ENCODE measurements at regions not wholly inside any gene's neighbourhood (a gene's known extent, or its start where the extent isn't known, plus 50 kb on each side); places are given as distances from the start of the nearest gene placed in this dataset.
"Not testable (repeated sequence)": the region's sequence is repeated elsewhere in the genome, so short reads cannot be mapped to it uniquely, and the experiment has no call there.

- no peaks in the 10 kb centered on the region for H3K27me3 ChIP-seq
- no peak for TF ChIP-seq CTCF (IDR thresholded peaks at IDR 0.05)
- H3K4me1 ChIP-seq: no peaks in the 10 kb centered on the region
- no peaks in the 10 kb centered on the region for H3K9me3 ChIP-seq
- H3K27ac ChIP-seq: no peak overlapping the region
- H3K4me3 ChIP-seq: no peak overlapping the region
- H3K36me3 ChIP-seq: no peaks in the 10 kb centered on the region
- intact Hi-C loops (cut with DNase I; ENCODE audit: low total_unique reads): no loop called here
- no peak for DNase-seq
These were observed 256.0 kb downstream of the KTN1 start for GRCh38 chr14:55835985-55836384.

- no peak overlapping the region for H3K27ac ChIP-seq
- TF ChIP-seq CTCF (IDR thresholded peaks at IDR 0.05): no peak
- H3K9me3 ChIP-seq: no peaks in the 10 kb centered on the region
- H3K27me3 ChIP-seq: no peaks in the 10 kb centered on the region
- H3K4me1 ChIP-seq: no peaks in the 10 kb centered on the region
- no peaks in the 10 kb centered on the region for H3K36me3 ChIP-seq
- intact Hi-C loops (cut with DNase I; ENCODE audit: low total_unique reads): no loop called here
- H3K4me3 ChIP-seq: no peak overlapping the region
- DNase-seq: no peak
These were observed 257.5 kb downstream of the KTN1 start for GRCh38 chr14:55837467-55837866.

- no peak for DNase-seq
- no peak overlapping the region for H3K4me3 ChIP-seq
These were observed 258.6 kb downstream of the KTN1 start for GRCh38 chr14:55838529-55839052.

GRCh38 chr14:55839301-55839947, 259.4 kb downstream of the KTN1 start:
- H3K9me3 ChIP-seq; H3K27me3 ChIP-seq; DNase-seq; H3K4me3 ChIP-seq; H3K36me3 ChIP-seq; intact Hi-C loops (cut with DNase I; ENCODE audit: low total_unique reads); H3K27ac ChIP-seq; H3K4me1 ChIP-seq: not testable (repeated sequence)

More at GRCh38 chr14:55838529-55839052, 258.6 kb downstream of the KTN1 start:
- Histone ChIP-seq H3K27ac (no peak overlapping the region), H3K4me1 (no peaks in the 10 kb centered on the region), H3K9me3 (no peaks in the 10 kb centered on the region), H3K36me3 (no peaks in the 10 kb centered on the region), H3K27me3 (no peaks in the 10 kb centered on the region)
- TF ChIP-seq CTCF (IDR thresholded peaks at IDR 0.05): no peak
- intact Hi-C loops (cut with DNase I; ENCODE audit: low total_unique reads): no loop called here

- H3K9me3 ChIP-seq: no peaks in the 10 kb centered on the region
- TF ChIP-seq CTCF (IDR thresholded peaks at IDR 0.05): no peak
- intact Hi-C loops (cut with DNase I; ENCODE audit: low total_unique reads): no loop called here
- no peaks in the 10 kb centered on the region for H3K27me3 ChIP-seq
- no peaks in the 10 kb centered on the region for H3K36me3 ChIP-seq
- no peaks in the 10 kb centered on the region for H3K4me1 ChIP-seq
- DNase-seq: no peak
- no peak overlapping the region for H3K4me3 ChIP-seq
- no peak overlapping the region for H3K27ac ChIP-seq
These were observed 260.8 kb downstream of the KTN1 start for GRCh38 chr14:55840821-55841220.

GRCh38 chr14:55841625-55842024, 261.6 kb downstream of the KTN1 start:
- no peaks in the 10 kb centered on the region for H3K27me3 ChIP-seq
- no peak overlapping the region for H3K27ac ChIP-seq
- intact Hi-C loops (cut with DNase I; ENCODE audit: low total_unique reads): no loop called here
- H3K4me1 ChIP-seq: peaks cover 0 to 4% (median 1%) of the 10 kb centered on the region in 4 donors
- TF ChIP-seq CTCF (IDR thresholded peaks at IDR 0.05): no peak
- H3K9me3 ChIP-seq: no peaks in the 10 kb centered on the region
- no peak overlapping the region for H3K4me3 ChIP-seq
- no peak for DNase-seq
- H3K36me3 ChIP-seq: no peaks in the 10 kb centered on the region

Measured in tibial artery (tissue), 4 donors.